VCaP (cell line): ENCODE measurements at regions not wholly inside any gene's neighbourhood (a gene's known extent, or its start where the extent isn't known, plus 50 kb on each side); places are given as distances from the start of the nearest gene placed in this dataset.

Experiments
- H3K27ac ChIP-seq: fragments of 450-650 bp; 2 replicates; pipeline ENCODE4 v1.5.1; 2017
- CTCF ChIP-seq: fragments of 450-650 bp; conservative IDR thresholded peaks from 2 replicates; pipeline ENCODE4 v1.5.1; 2017; ENCODE audit warnings: mild to moderate bottlenecking, moderate library complexity

GRCh38 chr16:64364416-64364815 lies 757.4 kb downstream of the CDH11 start:
- no peak overlapping the region for H3K27ac ChIP-seq
- no peak for TF ChIP-seq CTCF

- H3K27ac ChIP-seq: no peak overlapping the region
- TF ChIP-seq CTCF: no peak
Observed at GRCh38 chr16:64364016-64364415, 757.8 kb downstream of the CDH11 start.

- no peak overlapping the region for H3K27ac ChIP-seq
- no peak for TF ChIP-seq CTCF
Observed at GRCh38 chr16:64363039-64363438, 758.8 kb downstream of the CDH11 start.

- no peak overlapping the region for H3K27ac ChIP-seq
- TF ChIP-seq CTCF: no peak
Observed at GRCh38 chr16:64362193-64362592, 759.7 kb downstream of the CDH11 start.

GRCh38 chr16:64361753-64362152 lies 760.1 kb downstream of the CDH11 start:
- no peak overlapping the region for H3K27ac ChIP-seq
- no peak for TF ChIP-seq CTCF

GRCh38 chr16:64358291-64358690 lies 763.6 kb downstream of the CDH11 start:
- TF ChIP-seq CTCF: no peak
- no peak overlapping the region for H3K27ac ChIP-seq

- no peak for TF ChIP-seq CTCF
- no peak overlapping the region for H3K27ac ChIP-seq
Observed at GRCh38 chr16:64356267-64356666, 765.6 kb downstream of the CDH11 start.

GRCh38 chr16:64352246-64352645 lies 769.6 kb downstream of the CDH11 start:
- TF ChIP-seq CTCF: no peak
- H3K27ac ChIP-seq: no peak overlapping the region
